ENCODE measurements at regions not wholly inside any gene's neighbourhood (a gene's known extent, or its start where the extent isn't known, plus 50 kb on each side); places are given as distances from the start of the nearest gene placed in this dataset.

GRCh38 chr1:38134294-38134755 is 87.7 kb upstream of the POU3F1 start:
- TF ChIP-seq YY1 (IDR thresholded peaks at IDR 0.05; ENCODE audit: insufficient read depth, insufficient read length) (no peak), SUZ12 (IDR thresholded peaks at IDR 0.05; ENCODE audit: extremely low read depth, insufficient read depth, insufficient read length) (no peak)
